ENCODE measurements at regions not wholly inside any gene's neighbourhood (a gene's known extent, or its start where the extent isn't known, plus 50 kb on each side); places are given as distances from the start of the nearest gene placed in this dataset.

- Mint-ChIP-seq H3K27ac (no peak overlapping the region), H3K27me3 (no peaks in the 10 kb centered on the region), H3K9me3 (no peaks in the 10 kb centered on the region), H3K4me1 (no peaks in the 10 kb centered on the region), H3K4me3 (no peak overlapping the region), H3K36me3 (no peaks in the 10 kb centered on the region)
- H3K27me3 ChIP-seq (replicated peaks in 1 of 2; ENCODE audit: control insufficient read depth in 2 of 2, extremely low read depth in 1 of 2, insufficient read depth in 2 of 2, low read length in 1 of 2): no peaks in the 10 kb centered on the region
- H3K36me3 ChIP-seq (ENCODE audit: control insufficient read depth in 2 of 2, extremely low read depth in 1 of 2, insufficient read depth in 1 of 2, low read length in 1 of 2): no peaks in the 10 kb centered on the region
- ATAC-seq (replicated peaks in 1 of 4) (no peak), DNase-seq (no peak)
- POLR2A ChIA-PET: no interaction called here
- CTCF ChIA-PET: no interaction called here
- no peak overlapping the region for H3K4me3 ChIP-seq (ENCODE audit: control insufficient read depth in 1 of 2, extremely low read depth in 1 of 2, low read length in 1 of 2)
- no peaks in the 10 kb centered on the region for H3K9me3 ChIP-seq
- H3K4me1 ChIP-seq (ENCODE audit: control insufficient read depth in 1 of 2, extremely low read depth in 1 of 2, insufficient read depth in 2 of 2, low read length in 2 of 2): no peaks in the 10 kb centered on the region
- no CpG with 5 or more reads among the region's 1 CpG for WGBS (ENCODE audit: insufficient coverage)
- no peak overlapping the region for H3K27ac ChIP-seq (ENCODE audit: low read length)
Observed at GRCh38 chr9:27954858-27955257, 381.6 kb upstream of the C9orf72 start.

GRCh38 chr9:27963836-27964235 lies 390.6 kb upstream of the C9orf72 start:
- Mint-ChIP-seq H3K4me1 (no peaks in the 10 kb centered on the region), H3K36me3 (no peaks in the 10 kb centered on the region), H3K9me3 (peaks cover 0 to 11% (median 0%) of the 10 kb centered on the region in 3 donors), H3K27me3 (no peaks in the 10 kb centered on the region), H3K27ac (no peak overlapping the region), H3K4me3 (no peak overlapping the region)
- Histone ChIP-seq H3K27me3 (replicated peaks in 1 of 2; ENCODE audit: control insufficient read depth in 2 of 2, extremely low read depth in 1 of 2, insufficient read depth in 2 of 2, low read length in 1 of 2) (no peaks in the 10 kb centered on the region), H3K4me3 (ENCODE audit: control insufficient read depth in 1 of 2, extremely low read depth in 1 of 2, low read length in 1 of 2) (no peak overlapping the region), H3K36me3 (ENCODE audit: control insufficient read depth in 2 of 2, extremely low read depth in 1 of 2, insufficient read depth in 1 of 2, low read length in 1 of 2) (no peaks in the 10 kb centered on the region), H3K9me3 (no peaks in the 10 kb centered on the region), H3K27ac (ENCODE audit: low read length) (no peak overlapping the region), H3K4me1 (ENCODE audit: control insufficient read depth in 1 of 2, extremely low read depth in 1 of 2, insufficient read depth in 2 of 2, low read length in 2 of 2) (no peaks in the 10 kb centered on the region)
- ChIA-PET CTCF (no interaction called here), POLR2A (no interaction called here)
- no peak for ATAC-seq (replicated peaks in 1 of 4)
- DNase-seq: no peak

- no peak for DNase-seq
- H3K27me3 ChIP-seq (replicated peaks in 1 of 2; ENCODE audit: control insufficient read depth in 2 of 2, extremely low read depth in 1 of 2, insufficient read depth in 2 of 2, low read length in 1 of 2): no peaks in the 10 kb centered on the region
- ATAC-seq (replicated peaks in 1 of 4): no peak
- no peak overlapping the region for H3K27ac ChIP-seq (ENCODE audit: low read length)
- Mint-ChIP-seq H3K27ac (no peak overlapping the region), H3K4me3 (no peak overlapping the region), H3K9me3 (peaks cover 0 to 3% (median 0%) of the 10 kb centered on the region in 3 donors), H3K27me3 (no peaks in the 10 kb centered on the region), H3K4me1 (no peaks in the 10 kb centered on the region), H3K36me3 (no peaks in the 10 kb centered on the region)
- H3K9me3 ChIP-seq: no peaks in the 10 kb centered on the region
- CTCF ChIA-PET: no interaction called here
- POLR2A ChIA-PET: no interaction called here
- no peaks in the 10 kb centered on the region for H3K36me3 ChIP-seq (ENCODE audit: control insufficient read depth in 2 of 2, extremely low read depth in 1 of 2, insufficient read depth in 1 of 2, low read length in 1 of 2)
- no CpG with 5 or more reads among the region's 2 CpGs for WGBS (ENCODE audit: insufficient coverage)
- no peaks in the 10 kb centered on the region for H3K4me1 ChIP-seq (ENCODE audit: control insufficient read depth in 1 of 2, extremely low read depth in 1 of 2, insufficient read depth in 2 of 2, low read length in 2 of 2)
- no peak overlapping the region for H3K4me3 ChIP-seq (ENCODE audit: control insufficient read depth in 1 of 2, extremely low read depth in 1 of 2, low read length in 1 of 2)
Observed at GRCh38 chr9:27967210-27967609, 393.9 kb upstream of the C9orf72 start.

- no peak for ATAC-seq (replicated peaks in 1 of 4)
- POLR2A ChIA-PET: no interaction called here
- no peak overlapping the region for H3K27ac ChIP-seq (ENCODE audit: low read length)
- Mint-ChIP-seq H3K36me3 (no peaks in the 10 kb centered on the region), H3K9me3 (peaks cover 0 to 3% (median 0%) of the 10 kb centered on the region in 3 donors), H3K27ac (no peak overlapping the region), H3K4me3 (no peak overlapping the region), H3K4me1 (no peaks in the 10 kb centered on the region), H3K27me3 (no peaks in the 10 kb centered on the region)
- no peak for DNase-seq
- CTCF ChIA-PET: no interaction called here
- H3K4me3 ChIP-seq (ENCODE audit: control insufficient read depth in 1 of 2, extremely low read depth in 1 of 2, low read length in 1 of 2): no peak overlapping the region
- H3K27me3 ChIP-seq (replicated peaks in 1 of 2; ENCODE audit: control insufficient read depth in 2 of 2, extremely low read depth in 1 of 2, insufficient read depth in 2 of 2, low read length in 1 of 2): no peaks in the 10 kb centered on the region
- 71% methylated on average over 2 of the region's 3 CpGs for WGBS (ENCODE audit: insufficient coverage)
- no peaks in the 10 kb centered on the region for H3K4me1 ChIP-seq (ENCODE audit: control insufficient read depth in 1 of 2, extremely low read depth in 1 of 2, insufficient read depth in 2 of 2, low read length in 2 of 2)
- no peaks in the 10 kb centered on the region for H3K36me3 ChIP-seq (ENCODE audit: control insufficient read depth in 2 of 2, extremely low read depth in 1 of 2, insufficient read depth in 1 of 2, low read length in 1 of 2)
- no peaks in the 10 kb centered on the region for H3K9me3 ChIP-seq
Observed at GRCh38 chr9:27977931-27978330, 404.6 kb upstream of the C9orf72 start.

GRCh38 chr9:27985714-27986113 lies 412.4 kb upstream of the C9orf72 start:
- no peaks in the 10 kb centered on the region for H3K27me3 Mint-ChIP-seq
- Histone ChIP-seq H3K36me3 (ENCODE audit: control insufficient read depth in 2 of 2, extremely low read depth in 1 of 2, insufficient read depth in 1 of 2, low read length in 1 of 2) (no peaks in the 10 kb centered on the region), H3K27me3 (replicated peaks in 1 of 2; ENCODE audit: control insufficient read depth in 2 of 2, extremely low read depth in 1 of 2, insufficient read depth in 2 of 2, low read length in 1 of 2) (no peaks in the 10 kb centered on the region), H3K4me3 (ENCODE audit: control insufficient read depth in 1 of 2, extremely low read depth in 1 of 2, low read length in 1 of 2) (no peak overlapping the region), H3K4me1 (ENCODE audit: control insufficient read depth in 1 of 2, extremely low read depth in 1 of 2, insufficient read depth in 2 of 2, low read length in 2 of 2) (no peaks in the 10 kb centered on the region), H3K27ac (ENCODE audit: low read length) (no peak overlapping the region), H3K9me3 (no peaks in the 10 kb centered on the region)
- no peaks in the 10 kb centered on the region for H3K36me3 Mint-ChIP-seq
- ATAC-seq (replicated peaks in 1 of 4) (no peak), DNase-seq (no peak)
- ChIA-PET POLR2A (no interaction called here), CTCF (interaction anchor here in 1 of 2 donors (0.6 kb wide), 1 partner anchor 411 kb away, joined by 5 read pairs; no protein-coding TSS in a partner anchor)
- no peak overlapping the region for H3K27ac Mint-ChIP-seq
- no CpG with 5 or more reads among the region's 1 CpG for WGBS (ENCODE audit: insufficient coverage)
- H3K4me1 Mint-ChIP-seq: no peaks in the 10 kb centered on the region
- H3K4me3 Mint-ChIP-seq: no peak overlapping the region
- H3K9me3 Mint-ChIP-seq: peaks cover 0 to 7% (median 6%) of the 10 kb centered on the region in 3 donors

- H3K27me3 Mint-ChIP-seq: peaks cover 0 to 3% of the 10 kb centered on the region in 2 donors
- ChIA-PET CTCF (no interaction called here), POLR2A (interaction anchor here in 1 of 2 donors (0.6 kb wide), 1 partner anchor 514 kb away, joined by 3 read pairs; no protein-coding TSS in a partner anchor)
- WGBS (ENCODE audit: insufficient coverage): 82% methylated on average over 1 of the region's 2 CpGs
- ATAC-seq (replicated peaks in 1 of 4) (no peak), DNase-seq (no peak)
- no peak overlapping the region for H3K4me3 Mint-ChIP-seq
- H3K4me3 ChIP-seq (ENCODE audit: control insufficient read depth in 1 of 2, extremely low read depth in 1 of 2, low read length in 1 of 2): no peak overlapping the region
- H3K9me3 Mint-ChIP-seq: peaks cover 0 to 7% (median 6%) of the 10 kb centered on the region in 3 donors
- H3K4me1 ChIP-seq (ENCODE audit: control insufficient read depth in 1 of 2, extremely low read depth in 1 of 2, insufficient read depth in 2 of 2, low read length in 2 of 2): no peaks in the 10 kb centered on the region
- H3K27ac ChIP-seq (ENCODE audit: low read length): no peak overlapping the region
- no peaks in the 10 kb centered on the region for H3K27me3 ChIP-seq (replicated peaks in 1 of 2; ENCODE audit: control insufficient read depth in 2 of 2, extremely low read depth in 1 of 2, insufficient read depth in 2 of 2, low read length in 1 of 2)
- H3K36me3 Mint-ChIP-seq: no peaks in the 10 kb centered on the region
- no peaks in the 10 kb centered on the region for H3K9me3 ChIP-seq
- H3K27ac Mint-ChIP-seq: no peak overlapping the region
- no peaks in the 10 kb centered on the region for H3K4me1 Mint-ChIP-seq
- H3K36me3 ChIP-seq (ENCODE audit: control insufficient read depth in 2 of 2, extremely low read depth in 1 of 2, insufficient read depth in 1 of 2, low read length in 1 of 2): no peaks in the 10 kb centered on the region
Observed at GRCh38 chr9:27990524-27990923, 417.2 kb upstream of the C9orf72 start.

GRCh38 chr9:27991221-27991620 lies 417.9 kb upstream of the C9orf72 start:
- ChIA-PET POLR2A (interaction anchor here in 1 of 2 donors (0.6 kb wide), 1 partner anchor 513 kb away, joined by 3 read pairs; no protein-coding TSS in a partner anchor), CTCF (interaction anchor here in 1 of 2 donors (0.6 kb wide), 1 partner anchor 11 kb away, joined by 3 read pairs; no protein-coding TSS in a partner anchor)
- H3K27me3 ChIP-seq (replicated peaks in 1 of 2; ENCODE audit: control insufficient read depth in 2 of 2, extremely low read depth in 1 of 2, insufficient read depth in 2 of 2, low read length in 1 of 2): no peaks in the 10 kb centered on the region
- H3K27me3 Mint-ChIP-seq: peaks cover 0 to 3% of the 10 kb centered on the region in 2 donors
- H3K4me3 Mint-ChIP-seq: no peak overlapping the region
- H3K27ac Mint-ChIP-seq: no peak overlapping the region
- DNase-seq (no peak), ATAC-seq (replicated peaks in 1 of 4) (no peak)
- no peaks in the 10 kb centered on the region for H3K9me3 ChIP-seq
- no peak overlapping the region for H3K4me3 ChIP-seq (ENCODE audit: control insufficient read depth in 1 of 2, extremely low read depth in 1 of 2, low read length in 1 of 2)
- H3K27ac ChIP-seq (ENCODE audit: low read length): no peak overlapping the region
- H3K4me1 Mint-ChIP-seq: no peaks in the 10 kb centered on the region
- H3K9me3 Mint-ChIP-seq: peaks cover 0 to 9% (median 7%) of the 10 kb centered on the region in 3 donors
- H3K4me1 ChIP-seq (ENCODE audit: control insufficient read depth in 1 of 2, extremely low read depth in 1 of 2, insufficient read depth in 2 of 2, low read length in 2 of 2): no peaks in the 10 kb centered on the region
- H3K36me3 Mint-ChIP-seq: no peaks in the 10 kb centered on the region
- no peaks in the 10 kb centered on the region for H3K36me3 ChIP-seq (ENCODE audit: control insufficient read depth in 2 of 2, extremely low read depth in 1 of 2, insufficient read depth in 1 of 2, low read length in 1 of 2)
- WGBS (ENCODE audit: insufficient coverage): 100% methylated on average over 3 of the region's 5 CpGs

Data from T-cell (primary cell).